Testis (tissue), 2 donors: ENCODE measurements at regions not wholly inside any gene's neighbourhood (a gene's known extent, or its start where the extent isn't known, plus 50 kb on each side); places are given as distances from the start of the nearest gene placed in this dataset.

Experiments used
- DNase-seq: peaks from one replicate; pipeline ENCODE4 v3.0.0-alpha.2; 2019
- H3K27ac ChIP-seq, 2 donors: fragments of 200-600 bp; sonication (generic); one replicate each; pipeline ENCODE4 v1.5.1; 2019
- H3K27me3 ChIP-seq: fragments of 200-600 bp; sonication (generic); one replicate; pipeline ENCODE4 v1.5.1; 2019
- H3K36me3 ChIP-seq: fragments of 200-600 bp; sonication (generic); one replicate; pipeline ENCODE4 v1.5.1; 2017; ENCODE audit warnings: low read depth; ENCODE audit errors: missing control alignments
- H3K4me1 ChIP-seq: fragments of 200-600 bp; sonication (generic); one replicate; pipeline ENCODE4 v1.5.1; 2019
- H3K4me3 ChIP-seq, 2 donors: fragments of 200-600 bp; sonication (generic); one replicate each; pipeline ENCODE4 v1.5.1; 2017 to 2019
- H3K9me3 ChIP-seq: fragments of 200-600 bp; sonication (generic); one replicate; pipeline ENCODE4 v1.5.1; 2017
- CTCF ChIP-seq, 3 experiments: fragments of 450-650 bp in 2 of 3; fragments of 200-600 bp in 1 of 3; sonication (generic) in 1 of 3; IDR thresholded peaks; one replicate each; pipeline ENCODE4 v1.5.1; 2016 to 2019; ENCODE audit warnings: antibody characterized with exemption in 3 of 3, mild to moderate bottlenecking in 2 of 3, moderate library complexity in 1 of 3
- POLR2A ChIP-seq: fragments of 450-650 bp; IDR thresholded peaks from one replicate; pipeline ENCODE4 v1.6.1; 2017; ENCODE audit warnings: antibody characterized with exemption, mild to moderate bottlenecking, moderate library complexity
- WGBS, 2 donors: methylation state at CpG; one replicate each; pipeline ENCODE4 v1.1.5; 2018; 5-methylcytosine and 5-hydroxymethylcytosine counted together
- intact Hi-C: fragments of 100-400 bp; cut with DNase I; formaldehyde crosslinking; loops from one replicate; pipeline ENCODE4 v1.15.1; 2023; ENCODE audit warnings: low total_unique reads

GRCh38 chr7:136074843-136075242 is 97.7 kb upstream of the MTPN start:
- H3K27ac ChIP-seq, result no peak overlapping the region
- H3K9me3 ChIP-seq, result no peaks in the 10 kb centered on the region
- intact Hi-C loops, result no loop called here
- H3K36me3 ChIP-seq, result no peaks in the 10 kb centered on the region
- DNase-seq, result no peak
- H3K4me3 ChIP-seq, result no peak overlapping the region
- no peak for TF ChIP-seq CTCF (IDR thresholded peaks at IDR 0.05)
- TF ChIP-seq POLR2A, result no peak
- H3K27me3 ChIP-seq, result no peaks in the 10 kb centered on the region
- 36 to 38% methylated on average over 2 of the region's 2 CpGs for WGBS, 2 donors
- no peaks in the 10 kb centered on the region for H3K4me1 ChIP-seq

GRCh38 chr7:136072447-136072846 is 95.3 kb upstream of the MTPN start:
- DNase-seq, result no peak
- H3K27me3 ChIP-seq, result no peaks in the 10 kb centered on the region
- no peak overlapping the region for H3K4me3 ChIP-seq
- H3K4me1 ChIP-seq, result no peaks in the 10 kb centered on the region
- H3K9me3 ChIP-seq, result no peaks in the 10 kb centered on the region
- H3K27ac ChIP-seq, result no peak overlapping the region
- WGBS, 2 donors, result 81 to 87% methylated on average over 4 of the region's 4 CpGs
- intact Hi-C loops, result no loop called here
- no peaks in the 10 kb centered on the region for H3K36me3 ChIP-seq
- no peak for TF ChIP-seq POLR2A
- TF ChIP-seq CTCF (IDR thresholded peaks at IDR 0.05), result no peak

DNA sequence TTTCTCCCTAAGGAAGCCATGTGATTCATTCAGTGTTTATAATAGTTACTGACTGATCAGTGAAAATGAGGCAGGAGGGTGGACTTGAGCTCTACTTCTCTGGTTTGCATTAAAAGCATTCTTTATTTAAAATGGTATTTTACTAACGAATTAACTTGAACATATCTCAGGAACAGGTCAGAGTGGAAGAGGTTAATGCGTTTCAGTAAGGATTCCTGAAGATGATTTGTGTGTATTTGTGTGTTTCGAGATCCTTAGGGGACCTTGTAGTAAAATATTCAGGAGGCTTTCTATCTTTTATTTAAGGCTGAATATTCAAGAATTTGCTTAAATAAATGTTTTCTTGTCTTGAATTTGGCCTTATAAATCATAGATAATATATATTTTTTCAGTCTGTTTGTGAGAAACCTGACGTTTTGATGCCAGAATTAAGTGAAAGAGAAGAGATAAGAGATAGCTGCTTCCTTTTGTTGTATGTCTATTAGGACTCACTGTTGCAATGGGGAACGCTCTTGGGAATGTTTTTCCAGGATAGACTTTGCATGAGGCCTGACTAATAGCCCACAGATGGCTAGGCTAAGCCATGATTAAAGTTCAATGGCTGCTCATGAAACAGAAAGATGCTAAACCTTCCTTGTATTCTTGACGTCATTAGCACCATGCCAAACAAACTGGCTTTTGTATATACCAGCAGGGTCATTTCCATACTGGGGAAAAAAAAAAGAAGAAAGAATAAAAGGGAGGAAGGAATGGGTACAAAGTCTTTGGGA is 93.8 kb upstream of the MTPN start:
- Histone ChIP-seq H3K4me3 (no peak overlapping the region), H3K27me3 (no peaks in the 10 kb centered on the region), H3K9me3 (no peaks in the 10 kb centered on the region), H3K36me3 (no peaks in the 10 kb centered on the region), H3K4me1 (no peaks in the 10 kb centered on the region), H3K27ac (no peak overlapping the region)
- no peak for DNase-seq
- intact Hi-C loops, result no loop called here
- TF ChIP-seq CTCF (IDR thresholded peaks at IDR 0.05) (no peak), POLR2A (no peak)
- WGBS, 2 donors, result 49 to 53% methylated on average over 6 of the region's 6 CpGs

DNA sequence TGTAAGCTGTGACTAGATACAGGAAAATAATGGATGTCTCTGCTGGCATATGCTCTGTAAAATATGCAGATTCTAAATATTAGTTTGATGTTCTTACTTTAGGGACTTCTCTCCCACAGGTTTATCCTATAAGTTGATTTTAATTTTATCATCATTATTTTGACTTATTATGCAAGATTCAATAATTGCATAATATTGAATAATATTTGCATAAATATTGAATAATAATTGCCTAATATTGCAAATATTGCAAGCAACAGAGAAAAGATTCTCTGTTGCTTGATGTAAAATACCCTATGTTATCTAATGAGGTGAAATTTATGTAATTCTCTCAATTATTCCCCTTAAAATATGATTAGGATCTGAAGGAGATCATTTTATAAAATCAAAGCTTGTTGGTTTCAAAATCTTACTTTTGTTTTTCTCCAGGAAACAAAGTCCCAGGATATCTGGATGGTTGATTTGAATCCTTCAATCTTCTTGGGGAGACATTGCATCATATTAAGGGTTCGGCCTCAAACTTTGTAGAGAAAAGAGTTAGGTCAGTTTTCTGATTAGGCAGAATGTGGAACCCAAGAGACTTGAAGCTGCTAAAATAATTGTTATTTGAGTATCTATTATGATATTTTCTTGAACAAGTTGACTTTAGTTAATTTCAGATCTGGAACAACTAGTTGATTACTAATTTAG is 92.8 kb upstream of the MTPN start:
- no peaks in the 10 kb centered on the region for H3K36me3 ChIP-seq
- no peak for DNase-seq
- no peak for TF ChIP-seq CTCF (IDR thresholded peaks at IDR 0.05)
- TF ChIP-seq POLR2A, result no peak
- WGBS, 2 donors, result 90 to 100% methylated on average over 1 of the region's 1 CpG
- H3K27me3 ChIP-seq, result no peaks in the 10 kb centered on the region
- intact Hi-C loops, result no loop called here
- H3K4me3 ChIP-seq, result no peak overlapping the region
- no peaks in the 10 kb centered on the region for H3K4me1 ChIP-seq
- H3K27ac ChIP-seq, result no peak overlapping the region
- H3K9me3 ChIP-seq, result no peaks in the 10 kb centered on the region
